Erythroblast (primary cell): ENCODE measurements at regions not wholly inside any gene's neighbourhood (a gene's known extent, or its start where the extent isn't known, plus 50 kb on each side); places are given as distances from the start of the nearest gene placed in this dataset.

ENCODE experiments used
- GATA1 ChIP-seq: IDR thresholded peaks from 2 replicates; pipeline ENCODE4 v1.6.1; 2011; ENCODE audit warnings: low read depth, mild to moderate bottlenecking, control low read depth, low read length, moderate library complexity
- POLR2A ChIP-seq: IDR thresholded peaks from 2 replicates; pipeline ENCODE4 v1.6.1; 2011; ENCODE audit warnings: mild to moderate bottlenecking, low read length

DNA sequence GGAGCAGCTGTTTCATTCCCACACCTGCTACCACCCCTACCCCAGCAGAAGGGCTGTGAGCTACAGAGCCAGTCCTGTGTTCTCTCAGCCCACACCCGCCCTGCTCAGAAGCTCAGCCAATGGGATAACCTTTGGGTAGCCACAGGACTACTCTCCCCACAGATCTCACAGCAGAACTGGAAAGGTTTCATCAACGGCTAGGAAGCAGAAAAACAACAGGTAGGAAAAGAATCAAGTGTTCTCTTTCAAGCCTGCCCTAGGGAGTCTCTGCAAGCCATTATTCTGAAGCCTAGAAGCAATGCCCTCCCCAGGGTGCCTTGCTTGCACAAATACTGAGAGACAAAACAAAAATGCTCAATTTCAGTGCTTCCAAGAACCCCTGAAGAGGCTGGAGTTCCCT is 77.2 kb downstream of the TMPRSS5 start:
- TF ChIP-seq POLR2A (no peak), GATA1 (no peak)
